GM18858 (cell line): ENCODE measurements at regions not wholly inside any gene's neighbourhood (a gene's known extent, or its start where the extent isn't known, plus 50 kb on each side); places are given as distances from the start of the nearest gene placed in this dataset.

Source experiments
- ATAC-seq: cut with Tn5 transposase; IDR thresholded peaks from one replicate; pipeline ENCODE4 v1.9.1; 2021; ENCODE audit not compliant: unreplicated experiment

DNA sequence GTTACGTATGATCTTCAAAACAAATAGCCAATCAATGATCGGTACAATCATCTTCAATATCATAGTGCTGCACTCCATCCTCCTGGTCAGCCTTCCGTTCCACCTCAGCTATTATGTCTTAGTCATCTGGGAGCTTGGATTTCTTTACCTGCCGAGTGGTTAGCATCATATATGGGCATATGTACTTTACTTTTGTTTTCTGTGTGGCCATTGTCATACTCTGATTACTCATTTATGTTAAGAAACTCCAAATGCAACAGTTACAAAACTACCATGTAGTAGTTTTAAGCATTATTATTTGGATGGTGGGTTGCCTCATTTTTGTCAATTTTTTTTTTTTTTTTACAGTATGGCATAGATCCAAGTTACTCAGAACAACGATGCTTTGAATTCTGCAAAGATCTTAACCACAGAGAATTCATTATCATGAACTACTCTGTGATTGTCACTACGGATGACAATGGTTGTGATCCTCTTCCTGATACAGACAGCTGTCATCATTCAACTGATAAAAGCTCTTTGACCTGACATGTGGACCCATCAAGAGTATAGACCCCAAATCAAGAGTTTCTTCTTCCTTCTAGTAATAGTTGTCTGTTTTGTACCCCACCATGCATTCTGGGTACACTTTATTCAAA is 52.1 kb upstream of the NME8 start:
- peak; percentile 65 for ATAC-seq
